ENCODE measurements at regions not wholly inside any gene's neighbourhood (a gene's known extent, or its start where the extent isn't known, plus 50 kb on each side); places are given as distances from the start of the nearest gene placed in this dataset.

DNA sequence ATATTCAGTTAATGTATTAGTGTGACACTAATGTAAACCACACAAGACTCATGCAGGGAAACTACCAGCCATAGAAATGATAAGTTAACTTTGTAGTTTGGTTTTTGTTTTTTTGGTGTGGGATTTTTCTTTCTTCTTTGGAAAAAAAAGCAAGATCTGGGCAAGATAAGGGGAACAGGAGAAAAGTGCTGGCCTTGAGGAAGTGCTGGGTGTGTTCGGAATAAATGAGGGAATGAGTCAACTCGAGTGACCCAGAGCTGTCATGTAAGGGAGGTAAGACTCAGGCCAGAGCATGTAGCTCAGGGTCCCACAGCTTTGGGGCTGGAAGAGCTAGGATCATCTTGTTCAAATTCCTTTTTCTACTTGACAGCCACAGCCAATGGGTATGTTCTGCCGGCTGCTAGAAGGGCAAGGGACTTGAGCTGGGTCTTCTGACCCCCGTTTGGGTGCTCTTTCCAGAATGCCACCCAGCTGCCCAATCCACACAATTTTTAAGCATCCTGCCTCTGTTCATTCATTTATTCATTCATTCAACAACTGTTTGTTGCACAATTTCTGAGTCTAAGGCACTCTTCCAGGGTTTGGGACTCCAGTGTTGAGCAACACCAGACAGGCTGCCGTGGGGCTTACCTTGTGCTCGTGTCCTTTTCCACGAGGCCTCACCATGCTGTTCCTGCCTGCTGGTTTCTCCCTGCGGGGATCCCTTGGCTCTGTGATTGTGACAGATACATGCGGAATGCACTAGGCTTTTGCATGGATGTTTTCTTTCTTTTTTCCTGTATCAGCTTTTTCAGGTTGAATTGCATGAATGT lies 54.5 kb downstream of the CLDN34 start:
- no peak for DNase-seq

GRCh38 chrX:10022273-10022541 lies 55.0 kb downstream of the CLDN34 start:
- DNase-seq = no peak

- no peak for DNase-seq
Observed at GRCh38 chrX:10022580-10023245, 55.6 kb downstream of the CLDN34 start.

DNA sequence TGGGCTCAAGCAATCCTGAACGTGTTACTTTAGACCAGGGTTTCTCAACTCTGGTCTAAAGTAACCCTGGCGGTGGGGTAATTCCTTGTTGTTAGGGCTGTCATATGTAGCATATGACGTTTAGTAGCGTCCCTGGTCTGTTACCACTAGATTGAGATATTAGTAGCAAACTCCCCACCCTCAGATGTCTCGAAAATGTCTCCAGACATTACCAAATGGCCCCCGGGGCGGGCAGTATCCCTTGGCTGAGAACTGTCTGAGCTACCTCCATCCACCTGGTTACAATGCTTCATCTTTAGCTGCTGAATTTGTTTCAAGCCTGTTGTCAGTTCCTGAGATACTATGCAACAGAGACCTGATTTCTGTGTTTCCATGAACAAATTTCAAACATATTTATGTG lies 56.7 kb downstream of the CLDN34 start:
- DNase-seq = no peak

- no peak for DNase-seq
Observed at GRCh38 chrX:10025742-10026493, 58.8 kb downstream of the CLDN34 start.

- DNase-seq = no peak
Observed at GRCh38 chrX:10028283-10029104, 61.3 kb downstream of the CLDN34 start.

GRCh38 chrX:10030570-10030969 lies 63.4 kb downstream of the CLDN34 start:
- no peak for DNase-seq

DNA sequence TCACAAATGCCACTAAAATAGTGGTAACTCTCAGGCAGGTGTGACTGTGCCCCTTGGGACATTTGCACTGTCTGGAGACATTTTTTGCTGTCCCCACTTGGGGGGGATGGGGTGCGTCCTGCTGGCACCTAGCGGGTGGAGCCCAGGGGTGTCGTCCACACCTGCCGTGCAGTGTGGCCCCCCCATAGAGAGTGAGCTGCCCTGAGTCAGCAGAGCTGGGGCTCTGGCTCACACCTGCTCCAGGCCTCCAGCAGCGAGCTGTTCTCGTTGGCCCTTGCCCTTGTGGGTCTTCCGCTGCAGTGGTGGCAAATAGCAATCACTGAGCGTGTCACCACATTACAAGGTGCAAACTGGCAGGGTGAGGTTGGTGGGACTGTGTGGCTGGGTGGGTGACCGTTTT lies 64.6 kb downstream of the CLDN34 start:
- DNase-seq = no peak

DNA sequence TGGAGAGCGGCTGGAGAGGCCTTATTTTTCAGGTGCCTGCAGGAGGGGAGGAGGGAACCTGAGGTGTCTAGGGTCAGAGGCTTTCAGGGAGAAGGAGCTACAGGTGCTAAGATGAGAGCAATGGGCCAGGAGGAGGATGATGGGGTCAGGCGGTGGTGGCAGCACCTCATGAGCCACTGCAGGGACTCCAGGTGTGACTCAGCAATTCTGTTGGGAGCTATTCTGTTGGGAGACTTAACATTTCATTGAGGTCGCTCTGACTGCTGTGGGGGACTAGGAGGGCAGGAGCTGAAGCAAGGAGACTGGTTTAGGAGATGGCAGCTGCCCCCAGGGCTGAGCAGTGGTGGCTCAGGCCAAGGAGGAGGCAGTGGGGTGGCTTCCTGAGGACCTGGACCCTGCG lies 65.0 kb downstream of the CLDN34 start:
- no peak for DNase-seq

DNA sequence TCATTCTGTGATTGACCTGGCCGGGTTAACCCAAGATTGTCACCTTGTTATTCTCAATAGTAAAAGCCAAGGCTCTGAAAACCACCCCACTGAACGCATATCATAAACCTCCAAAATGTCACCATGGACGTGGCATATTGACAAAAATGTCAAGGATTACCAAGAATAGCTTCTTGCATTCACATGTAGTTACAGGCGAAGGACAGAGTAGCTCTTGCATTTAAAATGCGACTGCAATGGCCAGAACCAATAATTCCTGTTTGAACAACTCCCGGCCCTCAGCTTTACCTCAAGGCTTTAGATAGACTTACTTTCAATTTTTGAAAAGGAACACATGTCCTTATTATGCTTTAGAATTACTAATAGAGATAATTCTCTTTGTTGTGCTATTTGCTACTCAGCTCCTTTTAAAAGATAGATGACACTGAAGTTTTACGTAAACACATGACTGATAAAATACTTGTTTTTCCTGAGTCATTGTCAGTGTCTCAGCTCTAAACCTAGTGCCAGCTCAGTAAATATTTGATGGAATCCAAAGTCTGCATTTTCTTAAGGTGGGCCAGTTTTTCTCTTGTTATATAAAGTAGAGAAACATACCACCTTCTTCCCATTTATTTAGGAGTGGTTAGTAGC lies 66.3 kb downstream of the CLDN34 start:
- DNase-seq = no peak

GRCh38 chrX:10034740-10035260 lies 67.6 kb downstream of the CLDN34 start:
- no peak for DNase-seq

DNA sequence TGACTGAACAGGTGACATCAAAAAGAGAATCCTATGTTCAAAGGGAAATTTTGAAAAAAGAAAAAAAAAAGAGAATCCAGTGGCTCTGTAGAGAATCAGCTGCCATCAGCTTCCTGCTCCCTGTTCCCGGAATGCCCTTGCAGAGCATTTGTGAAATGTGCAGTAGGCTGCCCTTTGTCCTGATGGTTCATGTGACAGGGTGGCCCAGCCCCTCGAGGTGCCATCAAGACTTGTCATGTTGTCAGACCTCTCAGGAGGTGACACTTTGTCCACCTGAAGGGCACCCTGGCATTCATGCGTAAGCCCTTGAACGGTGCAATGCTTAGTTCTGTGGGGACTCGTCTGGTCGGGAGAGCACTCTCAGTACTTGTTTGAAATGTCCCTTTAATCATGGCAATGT lies 71.4 kb downstream of the CLDN34 start:
- no peak for DNase-seq

- no peak for DNase-seq
Observed at GRCh38 chrX:10039821-10040793, 72.9 kb downstream of the CLDN34 start.

GRCh38 chrX:10040961-10041360 lies 73.8 kb downstream of the CLDN34 start:
- no peak for DNase-seq

DNA sequence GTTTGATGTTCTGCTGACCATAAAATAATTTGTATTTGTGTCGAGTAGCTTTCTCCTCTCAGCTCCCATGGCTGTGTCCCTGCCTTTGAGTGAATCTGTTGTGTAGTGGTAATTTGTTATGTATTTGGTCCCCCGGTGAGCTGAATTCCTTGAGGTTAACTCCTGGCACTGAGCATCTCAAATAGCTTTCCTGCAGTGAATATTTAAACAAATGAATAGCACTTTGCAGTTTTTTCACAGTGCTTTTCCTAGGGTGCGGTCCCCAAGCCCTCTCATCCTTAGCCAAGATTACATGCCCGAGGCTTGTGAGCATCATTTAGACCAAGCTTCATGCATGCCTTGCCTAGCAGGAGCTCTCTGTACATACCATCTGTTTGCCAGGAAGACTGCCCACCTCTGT lies 74.2 kb downstream of the CLDN34 start:
- DNase-seq = no peak

- no peak for DNase-seq
Observed at GRCh38 chrX:10042055-10042454, 74.9 kb downstream of the CLDN34 start.

GRCh38 chrX:10043386-10043785 lies 76.2 kb downstream of the CLDN34 start:
- no peak for DNase-seq

GRCh38 chrX:10044021-10044420 lies 76.9 kb downstream of the CLDN34 start:
- DNase-seq = no peak

GRCh38 chrX:10045327-10046000 lies 78.3 kb downstream of the CLDN34 start:
- DNase-seq = no peak

- no peak for DNase-seq
Observed at GRCh38 chrX:10047133-10047532, 80.0 kb downstream of the CLDN34 start.

DNA sequence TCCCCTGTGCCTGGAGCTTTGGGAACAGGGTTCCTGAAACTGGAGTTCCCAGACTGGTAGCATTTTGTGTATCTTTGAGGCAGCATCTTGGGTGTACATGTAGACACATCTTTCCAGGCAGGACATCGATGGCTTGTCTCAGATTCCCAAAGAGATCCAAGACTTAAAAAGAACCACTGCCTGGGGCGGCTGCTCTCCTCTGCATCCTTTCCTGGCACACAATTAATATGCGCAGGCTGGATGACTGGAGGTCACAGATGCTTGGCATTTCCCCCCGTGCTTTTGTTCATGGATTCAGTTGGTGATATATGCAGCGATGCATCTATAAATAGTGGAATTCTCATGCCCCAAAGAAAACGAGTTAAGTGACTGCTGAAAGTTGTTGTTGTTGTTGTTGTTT lies 80.5 kb downstream of the CLDN34 start:
- DNase-seq = no peak
